GM18861 (cell line): ENCODE measurements at regions not wholly inside any gene's neighbourhood (a gene's known extent, or its start where the extent isn't known, plus 50 kb on each side); places are given as distances from the start of the nearest gene placed in this dataset.
A peak's percentile ranks its signal among the peaks of the same experiment; 100 is the strongest.
"Not testable (repeated sequence)": the region's sequence is repeated elsewhere in the genome, so short reads cannot be mapped to it uniquely, and the experiment has no call there.

Experiments
- ATAC-seq: cut with Tn5 transposase; IDR thresholded peaks from one replicate; pipeline ENCODE4 v1.9.1; 2021; ENCODE audit not compliant: unreplicated experiment

DNA sequence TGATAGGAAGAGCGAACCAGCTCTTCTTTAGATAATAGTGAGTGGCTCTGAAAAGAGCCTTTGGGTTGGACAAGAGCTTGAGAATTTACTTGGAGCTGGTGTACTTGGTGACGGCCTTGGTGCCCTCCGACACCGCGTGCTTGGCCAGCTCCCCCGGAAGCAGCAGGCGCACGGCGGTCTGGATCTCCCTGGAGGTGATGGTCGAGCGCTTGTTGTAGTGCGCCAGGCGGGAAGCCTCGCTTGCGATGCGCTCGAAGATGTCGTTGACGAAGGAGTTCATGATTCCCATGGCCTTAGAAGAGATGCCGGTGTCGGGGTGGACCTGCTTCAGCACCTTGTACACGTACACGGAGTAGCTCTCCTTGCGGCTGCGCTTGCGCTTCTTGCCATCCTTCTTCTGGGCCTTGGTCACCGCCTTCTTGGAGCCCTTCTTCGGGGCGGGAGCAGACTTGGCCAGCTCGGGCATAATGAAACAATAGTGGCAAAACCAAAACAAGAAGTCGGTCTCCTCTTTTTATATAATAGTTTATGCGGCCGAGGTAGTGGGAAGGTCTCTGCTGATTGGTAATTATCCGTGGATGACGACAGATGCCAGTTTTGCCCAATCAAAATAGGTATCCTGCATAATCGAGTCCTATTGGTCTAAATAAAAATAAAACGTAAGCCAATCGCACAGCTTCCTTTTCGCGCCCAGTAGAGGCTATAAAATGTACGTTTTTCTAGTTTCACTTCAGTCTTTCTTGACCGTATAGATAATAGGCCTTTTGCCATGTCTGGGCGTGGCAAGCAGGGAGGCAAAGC, 104.6 kb downstream of the OR2B2 start:
- peak; percentile 55 for ATAC-seq

DNA sequence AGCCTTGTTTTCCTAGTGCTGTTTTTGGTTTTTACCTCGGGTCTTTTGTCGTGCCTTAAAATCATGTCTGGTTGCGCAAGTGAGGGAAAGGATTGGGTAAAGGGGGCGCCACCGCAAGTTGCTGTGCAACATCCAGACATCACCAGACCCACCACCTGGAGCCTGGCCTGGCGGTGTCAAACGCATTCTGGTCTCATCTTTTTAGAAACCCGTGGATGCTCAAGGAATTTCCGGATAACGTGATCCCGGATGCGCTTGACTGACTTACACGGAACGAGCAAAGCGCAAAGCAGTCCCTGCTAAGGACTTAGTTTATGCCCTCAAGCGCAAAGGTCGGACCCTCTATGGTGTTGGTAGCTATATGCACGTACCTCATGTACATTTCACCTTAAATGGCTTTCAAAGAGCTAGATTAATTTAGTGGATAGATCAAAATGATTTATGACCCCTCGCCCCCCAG, 105.2 kb downstream of the OR2B2 start:
- ATAC-seq, result no peak

DNA sequence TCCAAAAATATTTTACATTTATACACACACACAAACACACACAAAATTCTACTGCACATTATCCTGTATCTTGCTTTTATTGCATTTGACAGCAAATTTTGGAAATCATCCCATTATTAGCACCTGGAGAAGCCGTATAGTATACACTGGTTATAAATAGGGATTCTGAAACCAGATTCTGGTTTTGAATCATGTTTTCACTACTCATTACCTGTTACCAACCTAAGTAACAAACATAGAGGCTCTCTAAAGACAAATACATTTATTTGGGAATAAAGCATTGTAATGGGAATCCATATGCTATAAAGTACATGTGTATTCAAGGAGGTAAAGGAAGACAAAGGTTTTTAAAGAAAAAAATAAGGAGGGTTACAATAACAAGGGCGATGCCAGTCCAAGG, 106.8 kb downstream of the OR2B2 start:
- no peak for ATAC-seq

DNA sequence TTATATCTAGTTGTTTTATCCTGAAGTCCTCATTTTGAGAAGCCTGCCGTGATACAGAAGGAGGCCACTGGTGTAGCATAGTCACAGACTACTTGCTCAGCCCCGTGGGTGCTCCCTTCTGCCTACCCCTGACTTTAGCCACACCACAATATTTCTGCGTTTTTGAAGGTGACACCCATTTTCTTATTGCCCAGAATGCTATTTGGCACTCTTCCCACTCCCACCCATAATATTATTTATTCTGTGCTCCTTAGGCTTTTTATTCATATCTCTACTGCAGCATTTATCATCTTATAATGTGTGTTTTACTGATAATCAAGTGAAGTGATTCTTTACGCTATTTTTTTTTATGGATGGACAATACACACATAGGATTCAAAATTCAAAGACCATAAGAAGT, 107.3 kb downstream of the OR2B2 start:
- no peak for ATAC-seq

DNA sequence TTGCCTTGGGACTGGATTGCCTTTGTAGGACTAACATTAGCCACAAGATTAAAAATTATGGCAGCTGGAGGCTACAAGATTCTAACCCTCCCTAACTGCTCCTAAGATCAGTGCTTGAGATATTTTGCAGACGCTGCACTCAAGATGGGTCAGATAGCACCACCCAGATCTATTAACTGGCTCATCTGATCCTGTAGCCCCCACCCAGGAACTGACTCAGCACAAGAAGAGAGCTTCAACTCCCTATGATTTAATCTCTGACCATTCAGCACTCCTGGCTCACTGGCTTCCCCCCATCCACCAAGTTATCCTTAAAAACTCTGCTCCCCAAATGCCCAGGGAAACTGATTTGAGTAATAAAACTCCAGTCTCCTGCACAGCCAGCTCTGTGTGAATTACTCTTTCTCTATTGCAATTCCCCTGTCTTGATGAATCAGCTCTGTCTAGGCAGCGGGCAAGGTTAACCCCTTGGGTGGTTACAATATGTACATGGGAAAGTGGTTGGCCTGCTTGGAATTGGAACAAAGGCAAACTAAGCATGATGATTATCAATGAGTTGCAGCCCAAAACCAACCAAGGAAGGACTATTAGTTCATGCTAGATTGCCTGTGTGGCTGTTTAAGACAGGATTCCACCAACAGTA, 111.3 kb downstream of the OR2B2 start:
- no peak for ATAC-seq

DNA sequence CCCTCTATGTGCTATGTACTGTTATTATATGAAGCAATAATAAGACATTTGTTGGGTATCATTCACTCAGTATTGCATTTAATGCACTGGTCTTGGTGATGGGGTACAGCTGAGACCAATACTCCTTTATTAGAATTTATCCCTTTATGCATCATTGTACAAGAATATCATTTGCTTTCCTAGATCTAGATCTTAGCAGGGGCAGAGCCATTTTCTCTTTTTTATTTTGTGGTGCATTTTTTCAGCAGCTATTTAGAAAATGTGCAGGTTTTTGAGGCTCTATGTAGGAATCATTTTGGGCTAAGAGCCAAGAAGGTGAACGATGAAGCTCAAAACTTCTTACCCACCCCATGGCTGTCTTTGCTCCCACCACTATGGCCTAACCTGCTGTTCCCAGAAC, 114.2 kb downstream of the OR2B2 start:
- ATAC-seq, result no peak

DNA sequence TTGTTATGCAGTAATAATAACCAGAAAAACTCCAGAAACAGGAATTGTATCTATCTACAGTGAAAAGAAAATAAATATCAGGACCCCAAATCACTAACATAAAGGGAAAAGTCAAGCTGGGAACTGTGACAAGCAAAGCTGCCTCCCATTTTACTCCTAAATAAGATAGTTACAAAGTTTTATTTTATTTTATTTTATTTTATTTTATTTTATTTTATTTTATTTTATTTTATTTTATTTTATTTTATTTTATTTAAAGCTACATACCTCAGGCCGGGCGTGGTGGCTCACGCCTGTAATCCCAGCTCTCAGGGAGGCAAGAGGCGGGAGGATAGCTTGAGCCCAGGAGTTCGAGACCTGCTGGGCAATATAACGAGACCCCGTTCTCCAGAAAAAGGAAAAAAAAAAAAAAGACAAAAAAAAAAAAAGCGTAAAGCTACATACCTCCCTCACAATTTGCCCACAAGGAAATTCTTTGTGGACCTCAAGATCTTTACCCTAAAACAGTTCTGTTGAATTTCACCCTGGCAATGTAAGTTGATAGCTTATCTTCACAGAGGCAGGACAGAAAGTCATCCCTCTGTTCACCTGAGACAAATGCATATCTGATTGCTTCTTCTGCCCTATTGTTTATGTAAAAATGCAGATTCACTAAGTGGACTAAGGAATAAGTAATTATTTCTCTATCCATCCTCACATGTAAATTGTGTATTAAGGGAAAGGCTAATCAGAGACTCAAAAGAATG, 115.3 kb downstream of the OR2B2 start:
- not testable (repeated sequence) for ATAC-seq

DNA sequence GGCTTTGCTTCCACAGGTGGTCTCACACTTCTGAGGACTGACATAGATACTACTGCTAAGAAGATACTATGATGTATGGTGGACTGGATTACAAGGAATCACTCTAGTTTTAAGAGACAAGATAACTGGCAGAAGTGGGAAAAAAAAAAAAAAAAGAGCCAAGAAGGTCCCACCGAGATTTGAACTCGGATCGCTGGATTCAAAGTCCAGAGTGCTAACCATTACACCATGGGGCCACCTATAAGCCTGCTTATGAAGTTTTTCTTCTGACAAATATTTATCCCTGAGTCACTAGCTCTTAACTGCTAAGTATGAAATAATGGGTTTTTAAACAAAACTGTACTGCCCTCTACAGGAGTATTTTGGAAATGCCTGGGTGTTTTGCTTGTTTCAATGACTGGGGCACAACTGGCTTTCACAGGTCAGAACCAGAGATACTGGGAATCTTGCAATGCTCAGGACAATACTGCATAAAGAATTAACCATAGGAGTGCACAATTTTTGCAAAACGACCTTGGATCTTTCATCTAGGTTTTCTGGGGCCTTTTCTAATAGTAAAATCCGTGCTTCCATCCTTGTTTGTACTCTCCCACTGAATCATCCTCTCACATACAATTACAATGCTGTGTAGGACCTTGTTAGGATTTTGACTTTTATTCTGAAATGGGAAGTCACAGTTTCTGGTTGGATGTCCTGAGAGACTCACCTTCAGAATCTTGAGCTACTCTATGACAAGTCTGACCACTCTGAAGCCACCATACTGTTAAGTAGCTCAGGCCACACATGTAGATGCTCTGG, 116.3 kb downstream of the OR2B2 start:
- ATAC-seq, result peak; percentile 44

DNA sequence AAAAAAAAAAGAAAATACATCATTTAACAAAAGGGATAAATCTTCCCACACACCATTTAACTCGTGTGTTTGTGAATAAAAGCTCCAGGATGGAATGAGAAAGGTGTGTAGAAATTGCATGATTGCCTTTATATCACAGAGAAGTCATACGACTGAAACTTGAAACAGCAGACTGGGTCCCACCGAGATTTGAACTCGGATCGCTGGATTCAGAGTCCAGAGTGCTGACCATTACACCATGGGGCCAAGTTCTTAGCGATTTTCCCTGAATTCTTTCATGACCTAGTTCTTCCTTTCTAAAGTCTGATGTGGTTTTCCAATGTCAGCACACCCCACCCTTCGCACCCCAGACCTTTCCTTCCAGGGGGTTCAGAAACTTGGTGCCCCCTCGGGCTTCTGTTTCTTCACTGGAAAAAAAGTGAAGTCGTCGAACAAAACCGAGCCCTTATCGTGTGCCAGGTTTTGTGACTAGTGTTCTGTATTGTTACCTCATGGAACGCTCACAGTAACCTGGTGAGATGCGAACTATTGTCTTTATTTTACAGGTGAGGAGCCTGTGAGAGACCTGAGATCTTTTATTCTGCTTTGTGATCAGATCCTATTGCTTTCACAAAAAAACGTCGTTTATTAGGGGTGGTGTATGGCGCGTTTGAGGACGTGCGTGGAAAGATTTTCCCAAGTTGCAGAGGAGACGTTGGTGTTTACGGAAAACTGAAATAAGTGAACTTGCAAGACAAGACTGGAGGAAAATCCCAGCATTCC, 120.8 kb downstream of the OR2B2 start:
- no peak for ATAC-seq

DNA sequence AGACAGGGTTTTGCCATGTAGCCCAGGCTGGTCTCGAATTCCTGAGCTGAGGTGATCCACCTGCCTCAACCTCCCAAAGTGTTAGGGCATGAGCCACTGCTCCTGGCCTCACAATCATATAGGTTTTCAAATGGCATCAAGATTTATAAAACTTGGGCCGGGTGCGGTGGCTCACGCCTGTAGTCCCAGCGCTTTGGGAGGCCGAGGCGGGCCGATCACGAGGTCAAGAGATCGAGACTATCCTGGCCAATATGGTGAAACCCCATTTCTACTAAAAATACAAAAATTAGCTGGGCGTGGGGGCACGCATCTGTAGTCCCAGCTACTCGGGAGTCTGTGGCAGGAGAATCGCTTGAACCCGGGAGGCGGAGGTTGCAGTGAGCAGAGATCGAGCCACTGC, 123.8 kb downstream of the OR2B2 start:
- not testable (repeated sequence) for ATAC-seq

DNA sequence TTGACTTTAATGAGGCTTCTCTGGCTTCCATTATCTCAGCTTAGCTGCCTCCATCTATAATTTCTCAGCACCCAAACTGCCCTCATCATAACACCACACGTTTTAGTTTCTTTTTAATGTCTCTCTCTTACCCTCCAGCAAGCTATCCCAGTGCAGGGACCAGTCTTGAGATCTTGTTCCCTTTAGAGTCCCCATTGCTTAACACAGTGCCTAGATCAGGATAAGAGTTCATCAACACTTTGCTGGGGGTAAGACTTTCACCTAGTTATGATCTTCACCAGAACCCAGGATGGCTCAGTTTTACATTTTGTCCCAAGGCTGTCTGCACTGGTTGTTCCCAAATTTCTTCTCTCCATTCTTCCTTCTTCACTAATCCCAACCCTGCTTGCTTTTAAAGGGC, 126.1 kb downstream of the OR2B2 start:
- ATAC-seq, result no peak

DNA sequence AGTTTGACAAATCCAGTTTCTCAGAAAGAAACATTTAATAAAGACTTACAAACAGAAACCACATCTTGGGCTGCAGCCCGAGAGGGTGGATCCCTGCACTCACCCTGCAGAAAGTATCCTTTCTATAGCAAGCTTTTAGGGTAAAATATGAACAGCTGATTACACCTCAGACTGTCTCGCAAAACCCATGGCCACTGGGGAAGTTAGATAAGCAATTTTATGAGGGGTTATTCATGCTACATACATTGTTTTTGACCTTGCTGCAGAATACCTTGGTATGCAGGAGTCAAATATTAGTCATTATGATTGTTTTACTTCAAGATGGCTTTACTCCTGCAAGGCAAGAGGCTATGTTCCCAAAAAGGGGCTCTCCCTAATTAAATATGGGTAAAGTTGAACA, 126.9 kb downstream of the OR2B2 start:
- no peak for ATAC-seq

DNA sequence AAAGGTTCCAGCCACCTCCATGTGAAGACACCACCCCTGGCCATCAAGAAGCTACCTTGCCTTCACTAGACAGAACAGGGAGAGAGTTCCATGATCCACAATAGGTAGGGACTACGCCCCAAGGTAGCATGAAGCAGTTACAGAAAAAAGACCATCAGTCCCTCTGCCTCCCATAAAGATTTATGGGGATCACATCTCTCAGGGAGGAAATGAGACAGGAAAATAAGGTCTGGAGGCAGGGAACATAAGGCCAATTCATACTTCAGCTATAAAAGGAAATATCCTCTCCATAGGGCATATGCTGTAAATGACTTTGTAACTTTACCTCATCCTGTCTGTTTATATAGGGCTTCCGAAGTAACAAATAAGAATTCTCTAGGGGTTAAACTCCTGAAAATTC, 129.4 kb downstream of the OR2B2 start:
- ATAC-seq, result no peak

DNA sequence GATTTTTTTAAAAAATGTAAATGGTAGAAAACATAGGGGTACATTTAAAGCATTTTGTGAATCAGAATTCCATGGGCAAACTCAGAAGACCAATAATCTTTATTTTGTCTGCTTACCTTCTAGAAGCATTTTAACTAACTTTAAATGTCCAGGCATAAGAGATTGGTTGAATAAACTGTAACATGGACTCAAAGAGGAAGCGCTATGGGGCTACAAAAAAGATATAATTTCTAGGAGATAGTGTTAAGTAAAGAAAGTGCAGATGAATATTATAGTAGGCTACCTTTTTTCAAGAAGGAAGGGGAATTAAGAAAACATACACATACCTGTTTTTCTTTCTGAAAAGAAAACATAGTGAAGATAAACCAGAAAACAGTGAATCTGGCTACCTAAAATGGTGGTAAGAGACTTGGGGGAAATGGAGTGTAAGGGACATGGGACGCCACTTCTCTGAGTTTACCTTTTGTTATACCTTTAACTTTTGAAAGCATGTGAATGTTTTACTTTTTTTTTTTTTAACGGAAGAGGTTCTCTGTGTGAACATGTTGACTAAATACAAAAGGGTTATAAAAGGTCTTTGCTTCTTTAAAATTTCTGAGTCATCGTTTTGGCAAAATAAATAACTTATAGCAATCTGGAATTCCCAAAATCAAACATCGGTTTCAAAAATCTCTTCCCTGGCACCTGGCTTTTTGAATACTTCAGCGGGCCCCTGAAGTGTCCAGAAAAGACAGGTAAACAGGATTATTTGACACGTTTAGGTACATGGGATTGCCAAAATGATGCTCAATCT, 133.4 kb downstream of the OR2B2 start:
- ATAC-seq, result no peak

DNA sequence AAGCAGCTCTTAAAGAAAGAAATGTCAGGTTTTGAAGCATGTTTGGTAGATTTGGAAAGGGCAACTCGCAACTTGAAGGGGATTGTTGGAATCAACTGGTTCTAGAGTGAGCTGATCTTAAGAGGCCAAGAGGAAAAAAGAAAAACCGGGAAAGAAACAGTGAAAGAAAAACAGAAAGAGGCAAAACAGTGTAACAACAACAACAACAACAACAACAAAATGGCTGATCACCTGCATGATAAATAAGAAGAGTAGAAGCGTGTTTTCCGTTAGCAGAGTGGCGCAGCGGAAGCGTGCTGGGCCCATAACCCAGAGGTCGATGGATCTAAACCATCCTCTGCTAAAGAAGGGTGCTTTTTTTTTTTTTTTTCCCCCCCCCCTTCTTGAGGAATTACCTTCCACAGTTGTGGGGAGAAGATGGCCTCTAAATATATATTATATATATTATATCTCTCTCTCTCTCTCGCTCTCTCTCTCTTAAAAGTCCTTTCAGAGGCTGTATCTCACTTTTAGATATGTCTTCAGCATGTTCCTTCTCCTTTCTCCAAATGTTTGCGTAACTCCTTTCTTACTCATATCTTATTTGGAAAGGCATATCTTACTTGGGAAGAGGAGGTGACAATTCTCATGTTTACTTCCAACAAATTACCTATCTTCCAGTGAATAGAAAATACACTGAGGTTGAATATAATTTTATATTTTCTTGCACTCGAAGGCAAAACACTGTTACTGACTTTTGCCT, 134.4 kb downstream of the OR2B2 start:
- no peak for ATAC-seq

DNA sequence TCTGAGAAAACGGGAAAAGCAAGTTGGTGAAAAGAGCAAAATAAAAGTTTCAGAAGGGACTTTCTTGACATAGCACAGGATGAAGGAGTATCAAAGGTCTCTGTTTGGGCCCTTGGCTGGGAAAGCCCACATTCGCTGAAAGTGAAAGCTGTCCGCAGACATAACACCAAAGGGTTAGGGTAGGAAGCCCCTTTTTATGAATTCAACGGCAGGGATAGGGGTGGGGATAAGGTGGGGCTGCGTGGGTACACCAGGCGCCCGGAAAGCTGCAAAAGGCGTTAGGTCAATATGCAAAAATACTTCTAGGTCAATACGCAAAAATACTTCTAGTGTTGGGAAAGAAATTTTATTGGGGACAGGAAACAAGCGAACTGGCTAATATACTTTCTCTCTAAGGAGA, 135.1 kb downstream of the OR2B2 start:
- ATAC-seq, result no peak

DNA sequence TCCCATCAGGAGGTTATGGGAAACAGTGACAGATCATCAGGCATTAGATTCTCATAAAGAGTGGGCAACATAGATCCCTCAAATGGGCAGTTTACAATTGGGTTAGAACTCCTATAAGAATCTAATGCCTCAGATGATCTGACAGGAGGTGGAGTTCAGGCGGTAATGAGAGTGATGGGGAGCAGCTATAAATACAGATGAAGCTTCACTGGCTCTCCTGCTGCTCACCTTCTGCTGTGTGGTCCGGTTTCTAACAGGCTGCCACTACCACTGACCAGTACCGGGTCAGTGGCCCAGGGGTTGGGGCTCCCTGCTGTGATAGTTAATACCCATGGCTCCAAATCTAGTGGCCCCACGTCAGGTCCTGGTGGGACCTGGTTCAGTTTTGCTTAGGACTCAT, 135.7 kb downstream of the OR2B2 start:
- no peak for ATAC-seq

DNA sequence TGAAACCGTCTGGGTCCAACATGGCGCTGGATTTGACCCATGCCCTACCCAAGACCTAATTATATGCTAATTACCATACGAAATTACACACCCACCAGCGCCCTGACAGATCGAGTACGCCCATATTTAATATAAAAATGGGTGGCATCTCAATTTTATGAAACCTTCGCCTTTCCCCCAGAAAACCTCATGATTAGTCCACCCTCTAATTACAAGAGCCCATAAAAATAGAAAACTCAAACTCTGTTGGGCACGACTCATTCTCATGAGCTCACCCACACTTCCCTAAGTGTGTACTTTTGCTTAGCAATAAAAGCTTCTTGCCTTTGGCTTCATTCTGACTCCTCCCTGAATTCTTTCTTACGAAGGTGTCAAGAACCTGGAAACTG, 136.4 kb downstream of the OR2B2 start:
- ATAC-seq, result no peak
